HUES64 (cell line): ENCODE measurements at regions not wholly inside any gene's neighbourhood (a gene's known extent, or its start where the extent isn't known, plus 50 kb on each side); places are given as distances from the start of the nearest gene placed in this dataset.
"Not testable (repeated sequence)": the region's sequence is repeated elsewhere in the genome, so short reads cannot be mapped to it uniquely, and the experiment has no call there.

Source experiments
- H3K27ac ChIP-seq: 2 replicates; pipeline ENCODE4 v1.7.0; 2013; ENCODE audit warnings: low read depth, low read length, inconsistent platforms
- H3K27me3 ChIP-seq: 2 replicates; pipeline ENCODE4 v1.6.1; 2013; ENCODE audit warnings: mild to moderate bottlenecking, low read length; ENCODE audit not compliant: insufficient read depth
- H3K36me3 ChIP-seq: 2 replicates; pipeline ENCODE4 v1.6.1; 2013; ENCODE audit warnings: mild to moderate bottlenecking, low read length; ENCODE audit not compliant: insufficient read depth
- H3K4me1 ChIP-seq: 2 replicates; pipeline ENCODE4 v1.6.1; 2013; ENCODE audit warnings: mild to moderate bottlenecking, low read length, moderate library complexity; ENCODE audit not compliant: insufficient read depth
- H3K4me3 ChIP-seq: 2 replicates; pipeline ENCODE4 v1.5.1; 2013; ENCODE audit warnings: mild to moderate bottlenecking, low read length, moderate library complexity
- H3K9ac ChIP-seq: 2 replicates; pipeline ENCODE4 v1.6.1; 2013; ENCODE audit warnings: mild to moderate bottlenecking, low read depth, low read length
- H3K9me3 ChIP-seq: 2 replicates; pipeline ENCODE4 v1.6.1; 2013; ENCODE audit warnings: low read depth, low read length; ENCODE audit not compliant: insufficient read depth
- WGBS: fragments of 150-250, 120-280 bp; methylation state at CpG from one replicate; pipeline ENCODE4 v1.1.7; 2013; ENCODE audit warnings: missing lambda C conversion rate; 5-methylcytosine and 5-hydroxymethylcytosine counted together

DNA sequence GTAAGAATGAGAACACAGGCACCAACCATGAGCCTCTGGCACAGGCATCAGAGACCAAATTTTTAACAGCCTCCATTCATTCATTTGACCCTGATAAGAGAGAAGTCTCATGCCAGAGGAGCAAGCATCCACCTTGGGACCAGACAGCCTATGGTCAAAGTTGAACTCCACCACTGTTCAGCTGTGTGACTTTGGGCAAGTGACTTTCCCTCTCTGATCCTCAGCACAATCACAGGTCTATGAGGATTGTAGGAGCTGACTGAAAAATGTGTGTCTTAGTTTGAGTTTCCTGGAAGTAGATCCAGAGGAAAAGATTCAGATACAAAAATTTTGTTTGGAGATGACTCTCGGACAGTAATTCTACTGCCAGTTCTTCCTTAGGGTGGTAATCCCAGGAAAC is 645.1 kb upstream of the DEFB115 start:
- Histone ChIP-seq H3K9ac (no peak overlapping the region), H3K4me1 (no peaks in the 10 kb centered on the region), H3K9me3 (peaks cover 13% of the 10 kb centered on the region; the same call in 1 of the 2 replicates), H3K4me3 (no peak overlapping the region), H3K27me3 (no peaks in the 10 kb centered on the region), H3K27ac (no peak overlapping the region), H3K36me3 (no peaks in the 10 kb centered on the region)
- WGBS = 85% methylated on average over 1 of the region's 1 CpG

DNA sequence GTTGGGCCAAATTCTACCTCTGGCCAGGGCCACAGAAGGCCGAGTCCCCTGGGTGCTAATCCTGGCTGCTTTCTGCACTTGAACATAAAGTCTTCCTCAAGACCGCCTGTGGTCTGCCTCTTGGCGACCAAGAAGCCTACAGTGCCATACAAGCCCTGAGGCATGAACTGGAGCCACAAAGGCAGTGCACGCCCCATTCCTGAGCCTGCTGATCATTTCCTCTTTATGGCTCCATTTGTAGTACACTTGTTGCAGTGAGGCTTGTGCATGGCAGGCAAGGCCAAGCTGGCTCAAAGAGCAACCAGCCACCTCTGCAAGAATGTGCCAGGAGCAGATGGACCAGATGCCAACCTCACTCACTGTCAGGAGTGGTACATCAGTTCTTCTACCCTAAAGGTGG is 636.1 kb upstream of the DEFB115 start:
- 92% methylated on average over 4 of the region's 4 CpGs for WGBS
- H3K9me3 ChIP-seq = not testable (repeated sequence)

DNA sequence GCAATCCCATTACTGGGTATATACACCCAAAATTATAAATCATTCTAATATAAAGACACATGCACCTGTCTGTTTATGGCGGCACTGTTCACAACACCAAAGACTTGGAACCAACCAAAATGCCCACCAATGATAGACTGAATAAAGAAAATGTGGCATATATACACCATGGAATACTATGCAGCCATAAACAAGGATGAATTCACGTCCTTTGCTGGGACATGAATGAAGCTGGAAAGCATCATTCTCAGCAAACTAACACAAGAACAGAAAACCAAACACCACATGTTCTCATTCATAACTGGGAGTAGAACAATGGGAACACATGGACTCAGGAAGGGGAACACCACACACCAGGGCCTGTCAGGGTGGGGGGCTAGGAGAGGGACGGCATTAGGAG is 633.2 kb upstream of the DEFB115 start:
- H3K4me1 ChIP-seq, H3K27ac ChIP-seq, H3K27me3 ChIP-seq, H3K9me3 ChIP-seq, H3K9ac ChIP-seq, H3K4me3 ChIP-seq, H3K36me3 ChIP-seq: not testable (repeated sequence)
- 100% methylated on average over 3 of the region's 3 CpGs for WGBS

More for the DNA sequence above, 636.1 kb upstream of the DEFB115 start:
- not testable (repeated sequence) for H3K36me3 ChIP-seq, H3K27me3 ChIP-seq, H3K4me3 ChIP-seq, H3K4me1 ChIP-seq, H3K9ac ChIP-seq, H3K27ac ChIP-seq

DNA sequence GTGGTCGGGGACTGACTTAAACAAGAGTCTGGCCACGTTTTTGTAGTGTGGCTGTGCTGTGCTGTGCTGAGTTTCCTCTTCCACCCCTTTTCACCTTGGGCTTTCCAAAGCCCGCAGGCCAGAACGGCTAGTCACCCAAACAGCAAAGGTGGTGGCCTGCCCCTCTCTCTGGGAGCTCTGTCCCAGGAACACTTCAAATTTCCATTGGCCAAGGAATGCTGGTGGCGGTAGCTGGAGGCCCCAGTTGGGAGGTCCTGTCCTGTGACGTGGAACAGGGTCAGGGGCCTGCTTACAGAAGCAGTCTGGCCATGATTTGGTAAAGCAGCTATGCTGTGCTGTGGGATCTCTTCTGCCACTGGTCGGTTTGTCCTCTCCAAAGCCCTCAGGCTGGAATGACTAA is 628.1 kb upstream of the DEFB115 start:
- H3K27ac ChIP-seq, H3K4me1 ChIP-seq, H3K36me3 ChIP-seq, H3K9ac ChIP-seq, H3K27me3 ChIP-seq, H3K4me3 ChIP-seq: not testable (repeated sequence)
- 80% methylated on average over 7 of the region's 7 CpGs for WGBS
- peaks cover 11% of the 10 kb centered on the region; the same call in 1 of the 2 replicates for H3K9me3 ChIP-seq

DNA sequence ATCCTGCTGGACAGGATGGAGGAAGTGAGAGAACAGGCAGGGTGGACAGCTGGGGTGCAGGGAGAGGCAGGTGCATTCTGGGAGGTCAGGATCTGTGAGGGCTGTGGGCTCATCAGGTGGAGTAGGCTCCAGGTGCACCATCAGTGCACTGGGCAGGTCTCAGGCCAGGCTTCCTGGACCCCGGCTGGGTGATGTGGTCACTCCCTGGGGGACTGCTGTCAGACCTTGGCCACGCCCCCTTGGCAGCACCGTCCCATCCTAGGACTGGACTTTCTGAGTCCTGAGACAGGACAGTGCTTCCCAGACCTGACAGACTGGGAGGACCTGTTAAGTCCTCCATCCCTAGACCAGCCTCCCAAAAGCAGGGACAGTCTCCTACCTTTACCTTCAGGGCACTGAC is 626.7 kb upstream of the DEFB115 start:
- Histone ChIP-seq H3K36me3 (no peaks in the 10 kb centered on the region), H3K27me3 (no peaks in the 10 kb centered on the region), H3K4me3 (no peak overlapping the region), H3K9me3 (peaks cover 16% of the 10 kb centered on the region), H3K4me1 (no peaks in the 10 kb centered on the region), H3K9ac (no peak overlapping the region), H3K27ac (no peak overlapping the region)
- 89% methylated on average over 3 of the region's 3 CpGs for WGBS

DNA sequence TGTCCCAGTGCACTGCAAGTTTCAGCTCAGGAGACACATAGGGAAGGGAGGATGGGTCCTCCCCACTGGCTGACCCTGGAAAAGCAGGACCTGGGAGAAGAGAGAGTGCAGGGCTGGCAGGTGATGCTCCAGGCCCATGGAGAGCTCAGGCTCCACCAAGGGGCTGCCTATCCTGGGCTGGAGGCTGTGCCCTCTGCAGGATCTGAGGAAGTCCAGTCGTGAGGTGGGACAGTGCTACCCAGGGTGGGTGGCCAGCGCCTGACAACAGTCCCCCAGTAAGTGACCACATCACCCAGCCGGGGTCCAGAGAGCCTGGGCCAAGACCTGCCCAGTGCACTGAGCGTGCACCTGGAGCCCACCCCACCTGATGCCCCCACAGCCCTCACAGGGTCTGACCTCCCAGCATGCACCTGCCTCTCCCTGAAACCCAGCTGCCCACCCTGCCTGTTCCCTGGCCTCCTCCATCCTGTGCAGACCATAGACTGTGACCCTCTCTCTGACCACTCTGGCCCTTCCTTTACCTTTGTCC is 626.1 kb upstream of the DEFB115 start:
- 59% methylated on average over 4 of the region's 4 CpGs for WGBS
- not testable (repeated sequence) for H3K4me1 ChIP-seq

DNA sequence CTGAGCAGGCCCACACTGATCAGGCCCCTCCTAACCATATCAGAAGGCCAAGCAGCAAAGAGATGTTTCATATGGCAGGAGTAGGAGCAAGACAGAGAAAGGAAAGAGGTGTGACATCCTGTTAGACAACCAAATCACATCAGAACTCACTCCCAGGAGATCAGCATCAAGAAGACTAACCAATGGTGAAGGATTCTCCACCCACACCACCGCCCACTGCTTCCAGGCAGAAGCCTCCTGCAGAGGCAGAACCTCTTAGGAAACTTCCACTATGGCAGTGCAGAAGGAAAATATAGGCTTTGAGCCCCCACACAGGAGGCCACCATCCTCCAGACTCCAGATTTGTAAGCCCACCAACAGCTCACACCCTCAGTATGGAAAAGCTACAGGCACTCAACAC is 624.7 kb upstream of the DEFB115 start:
- not testable (repeated sequence) for H3K4me1 ChIP-seq, H3K4me3 ChIP-seq, H3K36me3 ChIP-seq, H3K27me3 ChIP-seq, H3K27ac ChIP-seq, H3K9ac ChIP-seq
- peaks cover 18% of the 10 kb centered on the region for H3K9me3 ChIP-seq
- WGBS = 65% methylated on average over 1 of the region's 1 CpG

More for the DNA sequence above, 626.1 kb upstream of the DEFB115 start:
- H3K9ac ChIP-seq, H3K36me3 ChIP-seq, H3K27ac ChIP-seq, H3K27me3 ChIP-seq, H3K4me3 ChIP-seq: not testable (repeated sequence)
- H3K9me3 ChIP-seq = peaks cover 16% of the 10 kb centered on the region

DNA sequence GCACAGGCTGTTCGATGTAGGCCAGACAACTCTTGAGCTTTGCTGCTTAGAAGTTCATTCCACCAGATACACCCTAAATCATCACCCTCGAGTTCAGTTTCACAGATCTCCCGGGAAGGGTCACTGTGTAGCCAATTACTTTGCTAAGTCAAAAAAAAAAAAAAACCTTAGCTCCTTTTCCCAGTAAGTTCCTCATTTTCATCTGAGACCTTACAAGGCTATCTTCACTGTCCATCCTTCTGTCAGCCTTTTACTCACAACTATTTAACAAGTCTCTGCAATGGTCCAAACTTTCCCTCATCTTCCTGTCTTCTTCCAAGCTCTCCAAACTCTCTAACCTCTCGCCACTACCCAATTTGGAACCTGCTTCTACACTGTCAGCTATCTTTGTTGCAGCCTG is 615.9 kb upstream of the DEFB115 start:
- not testable (repeated sequence) for H3K9ac ChIP-seq, H3K27me3 ChIP-seq, H3K4me3 ChIP-seq, H3K9me3 ChIP-seq, H3K36me3 ChIP-seq, H3K27ac ChIP-seq, H3K4me1 ChIP-seq
- 77% methylated on average over 4 of the region's 4 CpGs for WGBS

DNA sequence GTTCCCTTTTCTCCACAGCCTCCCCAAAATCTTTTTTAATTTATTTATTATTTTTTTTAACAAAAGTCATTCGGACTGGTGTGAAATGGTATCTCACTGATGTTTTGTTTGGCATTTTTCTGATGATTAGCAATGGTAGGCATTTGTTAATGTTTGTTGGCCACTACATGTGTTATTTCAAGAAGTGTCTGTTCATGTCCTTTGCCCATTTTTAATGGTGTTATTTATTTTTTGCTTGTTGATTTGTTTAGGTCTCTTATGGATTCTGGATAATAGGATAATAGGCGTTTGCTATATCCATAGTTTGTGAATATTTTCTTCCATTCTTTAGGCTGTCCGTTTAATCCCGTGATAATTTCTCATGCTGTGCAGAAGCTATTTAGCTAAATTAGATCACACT is 596.5 kb upstream of the DEFB115 start:
- H3K36me3 ChIP-seq, H3K4me3 ChIP-seq: not testable (repeated sequence)
- 92% methylated on average over 4 of the region's 4 CpGs for WGBS

DNA sequence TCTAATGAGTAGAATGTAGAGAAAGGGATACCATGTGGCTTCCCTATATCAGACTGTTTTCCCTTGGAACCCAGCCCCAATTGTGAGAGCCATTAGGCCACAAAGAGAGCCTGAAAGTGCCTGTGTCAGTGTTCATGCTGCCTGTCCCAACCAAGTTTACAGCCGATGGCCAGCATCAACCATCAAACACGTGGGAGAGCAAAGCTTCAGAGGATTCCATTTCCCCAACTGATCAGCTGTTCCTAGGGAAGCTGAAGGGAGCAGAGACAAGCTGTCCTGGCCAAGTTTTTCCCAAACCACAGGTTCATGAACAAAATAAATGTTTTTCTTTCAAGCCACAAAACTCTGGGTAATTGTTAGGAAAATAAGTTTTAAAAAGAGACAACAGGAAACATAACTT is 589.0 kb upstream of the DEFB115 start:
- not testable (repeated sequence) for H3K9ac ChIP-seq, H3K27me3 ChIP-seq, H3K4me3 ChIP-seq, H3K27ac ChIP-seq, H3K9me3 ChIP-seq, H3K36me3 ChIP-seq, H3K4me1 ChIP-seq
- WGBS = 82% methylated on average over 1 of the region's 2 CpGs

More for the DNA sequence above, 596.5 kb upstream of the DEFB115 start:
- H3K27ac ChIP-seq, H3K4me1 ChIP-seq, H3K27me3 ChIP-seq, H3K9ac ChIP-seq, H3K9me3 ChIP-seq: not testable (repeated sequence)

DNA sequence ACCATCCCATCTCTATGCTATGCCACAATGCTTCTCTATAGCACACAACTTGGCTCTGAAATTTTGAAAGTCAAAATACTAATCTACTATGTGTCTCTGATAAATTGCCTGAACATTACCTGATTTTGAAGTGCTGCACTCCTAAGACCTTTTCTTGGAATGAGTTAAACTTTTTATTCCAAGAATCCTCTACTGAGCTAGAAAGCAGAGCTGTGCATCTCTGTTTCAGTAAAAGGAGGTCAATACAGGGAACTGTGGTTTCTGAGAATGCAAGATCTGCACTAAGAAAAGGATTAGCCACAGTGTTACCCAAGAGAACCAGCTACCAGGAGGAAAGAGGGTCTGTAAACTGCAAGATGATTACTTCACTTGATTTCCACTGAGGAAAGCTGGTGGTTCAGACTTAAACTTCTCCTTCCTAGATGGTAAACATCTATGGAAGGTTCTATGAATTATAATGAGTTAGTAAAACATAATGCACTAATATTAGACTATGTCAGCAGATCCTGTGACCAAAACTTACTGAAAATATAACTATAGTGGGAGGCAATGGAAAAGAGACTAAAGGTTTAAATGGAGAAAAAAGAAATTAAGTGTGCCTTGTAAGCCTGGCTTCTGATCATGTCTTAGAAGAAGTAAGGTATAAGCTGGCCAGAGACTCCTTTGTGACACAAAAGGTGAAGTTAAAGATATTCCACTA is 588.0 kb upstream of the DEFB115 start:
- not testable (repeated sequence) for H3K27ac ChIP-seq, H3K9ac ChIP-seq, H3K9me3 ChIP-seq, H3K36me3 ChIP-seq, H3K4me1 ChIP-seq, H3K27me3 ChIP-seq, H3K4me3 ChIP-seq

DNA sequence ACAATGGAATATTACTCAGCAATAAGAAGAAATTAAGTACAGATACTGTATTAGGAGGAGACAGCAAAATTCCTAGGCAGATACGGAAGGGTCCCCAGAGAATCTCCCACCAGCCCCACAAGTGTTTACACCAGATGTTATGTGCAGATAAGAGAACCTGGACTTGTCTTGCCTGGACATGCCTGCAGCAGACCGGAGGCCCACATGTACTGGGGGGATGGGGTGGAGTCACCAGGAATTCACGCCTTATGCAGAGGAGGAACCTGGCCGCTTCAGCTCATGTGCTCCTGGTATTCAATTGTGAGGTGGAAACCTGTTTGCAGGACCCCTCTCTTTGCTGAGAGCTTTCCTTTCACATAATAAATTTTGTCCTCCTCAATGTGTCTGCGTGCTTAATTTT is 586.3 kb upstream of the DEFB115 start:
- H3K27me3 ChIP-seq, H3K36me3 ChIP-seq, H3K4me1 ChIP-seq, H3K4me3 ChIP-seq, H3K27ac ChIP-seq, H3K9ac ChIP-seq, H3K9me3 ChIP-seq: not testable (repeated sequence)
- WGBS = 71% methylated on average over 5 of the region's 5 CpGs
